ENCODE measurements at regions not wholly inside any gene's neighbourhood (a gene's known extent, or its start where the extent isn't known, plus 50 kb on each side); places are given as distances from the start of the nearest gene placed in this dataset.
A peak's percentile ranks its signal among the peaks of the same experiment; 100 is the strongest.

DNA sequence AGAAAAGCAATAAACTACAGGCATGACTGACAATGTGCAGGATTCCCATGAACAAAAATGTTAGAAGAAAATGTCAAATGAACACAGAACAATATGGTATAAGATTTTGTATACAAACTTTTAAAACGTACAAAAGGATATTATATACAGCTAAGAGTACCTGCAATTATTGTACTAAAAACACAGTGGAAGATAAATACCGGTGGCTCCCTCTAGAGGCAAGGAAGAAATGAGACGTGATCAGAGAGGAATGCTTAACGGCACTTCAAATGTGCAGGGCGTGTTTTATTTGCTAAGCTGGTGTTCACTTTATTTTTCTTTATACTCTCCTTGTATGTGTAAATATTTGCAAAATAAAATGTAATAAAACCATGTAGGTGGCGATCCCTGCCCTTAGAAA, 191.8 kb upstream of the SAMSN1 start:
- TF ChIP-seq CTCF (IDR thresholded peaks at IDR 0.05; ENCODE audit: borderline replicate concordance, extremely low read depth, low read length, poor library complexity, severe bottlenecking) (peak; percentile 78), EZH2 (IDR thresholded peaks at IDR 0.05; ENCODE audit: borderline replicate concordance, low read depth, low read length, severe bottlenecking) (no peak)
